ENCODE measurements at regions not wholly inside any gene's neighbourhood (a gene's known extent, or its start where the extent isn't known, plus 50 kb on each side); places are given as distances from the start of the nearest gene placed in this dataset.

DNA sequence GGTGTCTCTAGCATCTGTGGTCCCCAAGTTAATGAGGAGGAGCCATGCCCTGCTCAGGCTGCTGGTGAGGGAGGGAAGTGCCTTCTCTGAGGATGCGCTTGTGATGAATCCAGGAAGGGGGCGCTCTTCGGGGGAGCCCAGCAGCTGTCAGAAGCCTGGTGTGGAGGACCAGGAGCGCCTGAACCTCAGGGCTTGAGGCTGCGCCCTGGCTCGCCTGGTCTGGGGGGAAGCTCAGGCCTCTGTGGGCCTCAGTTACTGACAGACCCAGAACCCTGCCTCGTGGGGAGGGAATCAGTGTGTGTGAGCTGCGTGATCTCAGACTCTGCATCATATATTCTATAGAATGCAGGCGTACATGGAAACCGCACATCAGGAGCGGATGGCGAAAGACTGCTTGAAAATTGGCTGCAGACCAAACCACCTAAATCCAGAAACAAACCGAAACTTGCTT is 126.1 kb downstream of the SEC14L1 start:
- DNase-seq (ENCODE audit: low read depth in 2 of 2): peak; percentile 74 to 77

DNA sequence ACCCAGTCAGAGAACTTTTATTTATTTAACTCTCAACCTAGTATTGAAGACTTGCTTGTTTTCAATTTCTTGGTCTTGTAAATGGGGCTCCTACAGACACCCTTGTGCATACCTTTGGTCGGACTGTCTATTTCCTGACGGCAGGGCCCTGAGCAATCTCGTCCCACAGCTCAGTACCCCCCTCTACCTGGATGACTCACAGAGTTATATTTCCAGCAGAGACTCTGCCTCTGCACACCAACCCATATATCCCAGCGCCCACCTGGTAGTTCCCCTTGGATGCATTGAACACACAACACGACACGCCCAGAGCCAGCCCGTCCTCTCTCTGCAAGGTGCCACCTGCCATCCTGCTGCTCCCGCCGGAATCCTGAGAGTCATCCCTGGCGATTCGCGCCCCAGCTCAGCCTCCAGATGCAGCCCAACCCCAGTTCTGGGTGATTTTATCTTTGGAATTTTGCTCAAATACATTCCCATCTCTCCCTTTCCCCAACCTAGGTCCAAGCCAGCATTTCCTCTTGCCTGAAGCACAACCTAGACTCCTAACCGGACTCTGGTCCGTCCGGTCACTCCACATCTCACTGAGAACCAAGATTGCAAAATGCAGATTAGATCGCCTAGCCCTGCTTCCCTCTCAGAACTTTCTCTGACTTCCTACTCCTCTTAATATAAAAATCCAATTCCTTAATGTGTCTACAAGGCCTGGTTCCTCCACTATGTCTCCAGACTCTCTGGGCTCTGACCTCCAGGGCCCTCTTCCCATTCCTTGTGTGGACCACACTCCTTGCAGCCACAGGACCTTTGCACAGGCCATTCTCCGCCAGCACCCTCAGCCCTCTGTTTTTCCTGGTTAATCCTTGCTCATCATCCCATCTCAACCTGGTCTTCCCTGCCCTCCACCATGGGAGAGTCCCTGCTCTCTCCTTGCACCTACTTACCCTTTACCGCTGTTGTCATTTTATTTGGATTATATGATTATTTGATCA is 129.2 kb downstream of the SEC14L1 start:
- no peak for DNase-seq (ENCODE audit: low read depth in 2 of 2)

DNA sequence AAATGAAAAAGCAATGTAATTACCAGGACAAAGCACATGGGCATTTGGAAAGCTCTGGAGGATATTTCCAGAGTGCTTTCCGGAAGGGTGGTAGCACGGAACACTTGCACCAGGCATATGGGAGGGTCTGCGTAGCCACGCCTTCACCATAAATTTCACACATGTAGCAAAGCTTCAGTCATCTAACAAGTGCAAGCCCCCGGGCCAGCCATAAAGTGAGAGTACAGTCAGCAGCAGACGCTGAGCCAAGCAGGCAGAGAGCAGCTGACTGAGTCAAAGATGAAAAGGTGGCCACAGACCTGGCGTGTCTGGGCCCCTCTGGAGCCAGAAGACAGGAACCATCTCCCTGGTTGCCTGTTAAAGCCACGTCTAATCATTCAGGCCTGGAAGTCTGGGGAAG is 130.6 kb downstream of the SEC14L1 start:
- no peak for DNase-seq (ENCODE audit: low read depth in 2 of 2)

- no peak for DNase-seq (ENCODE audit: low read depth in 2 of 2)
These were observed 132.8 kb downstream of the SEC14L1 start for GRCh38 chr17:77273397-77274085.

GRCh38 chr17:77274096-77274845 is 133.5 kb downstream of the SEC14L1 start:
- no peak for DNase-seq (ENCODE audit: low read depth in 2 of 2)

DNA sequence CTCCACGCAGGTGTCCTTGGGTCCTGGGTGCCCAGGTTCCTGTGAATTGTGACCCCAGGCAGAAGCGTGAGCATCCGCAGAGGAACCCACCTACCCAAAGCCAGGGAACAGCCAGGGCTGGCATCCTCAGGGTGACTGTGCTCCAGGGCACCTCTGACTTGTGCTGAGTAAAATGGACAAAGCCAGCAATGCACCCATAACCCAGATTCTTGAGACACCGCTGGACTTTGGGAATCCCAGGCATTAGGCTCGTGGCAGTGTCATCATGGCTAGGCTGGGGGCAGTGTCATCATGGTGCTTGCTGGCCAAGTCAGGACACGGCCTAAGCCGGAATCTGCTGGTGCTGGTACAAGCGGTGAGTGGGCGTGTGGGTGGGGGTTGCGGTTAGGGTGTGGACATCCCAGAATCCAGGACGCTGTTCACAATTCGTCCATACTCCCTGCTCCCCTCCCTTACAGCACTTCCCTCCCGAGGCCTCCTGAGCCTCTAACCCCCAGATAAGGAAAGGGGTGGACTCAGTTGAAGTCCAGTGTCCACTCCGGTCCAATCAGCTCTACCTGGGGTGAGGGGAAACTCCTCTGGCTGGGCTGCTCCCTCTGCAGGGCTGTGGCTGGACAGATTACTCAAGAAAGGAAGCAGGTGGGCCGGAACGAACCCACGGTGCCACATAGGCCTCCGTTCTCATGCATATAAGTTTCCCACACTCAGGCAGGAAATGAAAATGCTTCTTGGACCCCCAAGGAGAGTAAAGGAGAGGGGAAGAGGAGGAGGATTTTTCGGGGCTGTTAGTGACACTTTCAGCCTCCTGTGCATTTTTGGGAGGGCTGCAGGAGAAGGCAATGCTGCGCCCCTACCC is 138.9 kb downstream of the SEC14L1 start:
- DNase-seq (ENCODE audit: low read depth in 2 of 2): no peak

GRCh38 chr17:77280304-77281121 is 139.7 kb downstream of the SEC14L1 start:
- DNase-seq (ENCODE audit: low read depth in 2 of 2): no peak

DNA sequence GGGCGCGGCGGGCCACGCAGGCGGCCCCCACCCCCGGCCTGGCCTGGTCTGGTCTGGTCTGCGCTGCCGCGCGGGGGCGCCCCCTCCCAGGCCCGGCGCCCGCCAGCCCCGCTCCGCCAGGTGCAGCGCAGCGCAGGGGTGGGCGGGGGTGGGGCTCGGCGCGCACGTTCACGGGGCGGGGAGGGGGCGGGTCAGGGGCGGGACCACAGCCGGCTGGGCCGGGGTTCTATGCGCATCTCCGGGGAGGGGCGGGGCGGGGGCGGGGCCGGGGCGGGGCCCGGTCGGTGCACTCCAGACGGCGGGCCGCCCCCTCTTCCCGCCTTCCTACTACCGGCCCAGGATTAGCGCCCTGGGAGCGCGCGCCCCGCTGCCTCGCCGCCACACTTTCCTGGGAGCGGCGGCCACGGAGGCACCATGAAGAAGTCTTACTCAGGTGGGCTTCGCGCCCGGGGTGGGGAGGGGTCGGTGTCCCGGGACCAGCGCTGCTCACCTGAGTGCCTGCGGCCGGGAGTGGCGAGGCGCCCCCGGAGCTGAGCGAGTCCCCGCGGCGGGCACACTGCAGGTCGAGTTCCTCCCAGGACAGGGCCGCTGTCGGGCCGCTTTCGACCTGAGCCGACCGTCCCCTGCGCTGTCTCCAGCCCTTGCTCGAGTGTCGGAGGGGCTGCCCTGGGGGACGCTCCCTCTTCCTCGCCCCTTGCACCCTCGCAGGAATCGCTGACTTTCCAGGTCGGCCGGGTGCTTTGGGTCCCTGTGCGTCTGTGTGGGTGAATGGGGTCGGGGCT is 140.5 kb downstream of the SEC14L1 start:
- no peak for DNase-seq (ENCODE audit: low read depth in 2 of 2)

- DNase-seq (ENCODE audit: low read depth in 2 of 2): no peak
These were observed 141.2 kb downstream of the SEC14L1 start for GRCh38 chr17:77281904-77282367.

GRCh38 chr17:77282524-77283515 is 142.1 kb downstream of the SEC14L1 start:
- no peak for DNase-seq (ENCODE audit: low read depth in 2 of 2)

DNA sequence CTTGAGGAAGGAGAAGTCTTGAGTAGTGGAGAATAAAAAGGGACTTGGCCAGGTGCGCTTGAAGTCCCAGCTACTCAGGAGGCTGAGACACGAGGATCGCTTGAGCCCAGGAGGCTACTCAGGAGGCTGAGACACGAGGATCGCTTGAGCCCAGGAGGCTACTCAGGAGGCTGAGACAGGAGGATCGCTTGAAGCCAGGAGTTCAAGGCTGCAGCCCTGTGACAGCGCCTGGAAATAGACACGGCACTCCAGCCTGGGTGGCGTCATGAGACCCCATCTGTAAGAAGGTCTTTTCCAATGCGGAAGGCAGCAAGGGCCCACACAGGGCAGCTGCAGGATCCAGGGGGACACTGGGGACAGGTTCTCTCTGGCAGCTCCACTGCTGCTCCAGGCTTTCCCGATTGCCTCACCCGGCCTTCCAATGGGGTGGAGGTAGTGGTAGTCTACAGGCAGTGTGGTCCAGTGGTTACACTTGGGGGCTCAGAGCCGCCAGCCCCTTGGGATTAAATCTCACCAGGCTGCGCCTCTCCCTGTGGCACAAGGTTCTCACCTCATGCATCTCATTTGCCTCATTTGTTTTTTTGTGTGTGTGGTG is 143.4 kb downstream of the SEC14L1 start:
- DNase-seq (ENCODE audit: low read depth in 2 of 2): no peak

DNA sequence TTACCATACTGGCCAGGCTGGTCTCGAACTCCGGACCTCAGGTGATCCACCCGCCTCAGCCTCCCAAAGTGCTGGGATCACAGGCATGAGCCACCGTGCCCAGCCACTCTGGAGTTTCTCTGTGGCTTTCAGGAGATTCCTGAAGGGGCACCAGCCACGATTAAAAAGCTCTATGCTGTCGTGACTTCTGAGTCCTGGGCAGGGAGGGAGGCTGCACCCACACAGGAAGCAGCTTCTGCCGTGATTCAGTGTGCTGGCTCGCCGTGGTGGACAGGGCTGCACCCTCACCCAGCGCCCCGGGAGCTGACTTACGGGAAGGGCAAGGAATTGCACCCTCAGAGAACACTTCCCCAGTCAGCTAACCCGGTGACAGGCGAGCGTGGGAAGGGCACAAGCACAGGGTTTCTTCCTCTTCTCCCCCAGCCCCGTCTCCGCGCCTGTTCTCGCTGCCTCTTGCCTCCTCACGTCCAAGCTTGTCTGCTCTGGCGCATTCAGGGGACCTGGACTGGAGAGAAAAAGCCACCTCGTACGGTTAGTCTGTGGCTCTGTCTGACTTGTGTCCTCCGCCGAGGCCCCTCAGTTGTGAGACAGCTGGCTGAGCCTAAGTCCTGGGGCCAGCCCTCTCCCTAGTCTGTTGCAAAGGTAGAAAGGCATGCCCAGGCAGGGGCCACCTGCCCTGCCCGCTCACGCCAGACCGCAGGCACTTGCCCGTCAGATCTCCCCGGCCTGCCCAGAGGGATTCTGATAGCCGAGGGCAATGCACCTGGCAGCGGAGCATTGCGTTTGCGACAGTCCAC is 145.0 kb downstream of the SEC14L1 start:
- no peak for DNase-seq (ENCODE audit: low read depth in 2 of 2)

DNA sequence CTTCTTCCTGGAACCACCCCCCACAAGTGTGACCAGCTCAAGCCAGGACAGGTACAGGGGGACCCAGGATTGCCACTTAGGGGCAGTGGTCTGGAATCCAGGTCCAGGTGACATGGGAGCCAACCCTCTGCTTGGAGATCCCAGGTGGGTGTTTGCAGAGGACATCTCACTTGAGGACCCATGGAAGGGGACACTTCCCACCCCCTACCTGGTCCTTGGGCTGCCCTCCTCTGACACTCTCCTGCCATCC is 145.5 kb downstream of the SEC14L1 start:
- DNase-seq (ENCODE audit: low read depth in 2 of 2): no peak

DNA sequence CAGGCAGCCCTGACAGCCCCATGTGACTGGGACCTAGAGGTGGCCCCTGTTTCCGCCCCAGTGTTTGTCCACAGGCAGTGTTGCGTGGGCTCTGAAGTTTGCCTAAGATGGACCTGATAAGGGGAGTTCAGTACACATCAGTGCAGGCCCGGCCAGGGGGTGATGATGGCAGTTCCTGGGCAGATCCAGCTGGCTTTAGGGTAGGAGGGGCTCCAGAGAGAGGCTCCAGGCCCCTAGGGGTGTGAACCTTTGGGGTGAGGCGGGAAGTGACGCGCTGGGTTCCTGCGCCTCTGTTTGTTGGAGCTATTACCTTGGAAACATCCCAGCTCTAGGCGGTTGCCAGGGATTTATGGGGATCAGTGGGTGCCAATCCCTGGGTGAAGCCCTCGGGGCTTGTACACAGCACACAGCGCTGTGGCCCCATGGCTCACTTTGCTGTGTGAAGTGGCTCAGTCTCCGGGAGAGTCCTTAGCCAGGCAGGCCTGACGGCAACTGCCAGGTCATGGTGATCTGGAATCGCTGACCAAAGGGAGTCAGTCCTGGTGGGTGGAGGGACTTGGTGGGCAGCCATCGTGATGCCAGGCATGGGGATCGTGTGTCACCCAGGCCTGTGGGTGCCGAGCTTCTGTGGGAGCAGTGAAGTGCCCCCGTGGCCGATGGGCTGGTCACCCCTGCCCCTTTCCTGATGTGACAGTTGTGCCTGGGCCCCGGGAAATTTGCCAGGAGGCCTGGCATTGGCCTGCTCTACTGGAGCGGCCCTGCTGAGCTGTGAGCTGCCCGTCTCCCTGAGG is 146.1 kb downstream of the SEC14L1 start:
- no peak for DNase-seq (ENCODE audit: low read depth in 2 of 2)

- DNase-seq (ENCODE audit: low read depth in 2 of 2): no peak
These were observed 146.8 kb downstream of the SEC14L1 start for GRCh38 chr17:77287432-77288068.

DNA sequence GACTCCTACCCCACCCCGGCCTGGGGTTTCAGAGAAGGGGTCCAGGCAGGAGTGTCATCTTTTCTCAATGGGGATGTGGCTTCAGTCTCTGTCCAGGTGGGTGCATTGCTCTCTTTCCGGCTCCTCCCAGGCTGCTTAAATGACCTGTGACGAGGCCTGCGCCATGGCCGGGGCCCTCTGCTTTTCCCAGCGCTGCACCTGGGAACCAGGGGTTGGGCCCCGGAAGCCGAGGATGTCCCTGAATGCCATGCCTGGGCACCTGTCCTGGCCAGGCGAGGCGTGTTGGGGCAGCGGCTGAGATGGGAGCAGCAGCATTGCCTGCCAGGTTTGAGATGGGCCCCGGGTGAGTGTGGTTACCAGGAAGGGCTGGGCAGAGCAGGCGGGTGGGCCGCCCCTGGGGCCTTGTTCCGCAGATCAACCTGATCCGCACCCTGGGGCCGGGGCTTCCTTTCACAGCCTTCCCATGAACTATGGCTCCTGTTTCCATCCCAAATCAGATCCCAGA is 147.4 kb downstream of the SEC14L1 start:
- no peak for DNase-seq (ENCODE audit: low read depth in 2 of 2)

Measured in fibroblast of skin of left biceps (primary cell).